GM23338 (cell line): ENCODE measurements at regions not wholly inside any gene's neighbourhood (a gene's known extent, or its start where the extent isn't known, plus 50 kb on each side); places are given as distances from the start of the nearest gene placed in this dataset.

Experiments used
- TF ChIP-seq, protein P1 (sequence below): IDR thresholded peaks from one replicate; pipeline ENCODE4 v1.6.1; 2018; ENCODE audit warnings: antibody characterized with exemption; ENCODE audit not compliant: unreplicated experiment
- TF ChIP-seq, protein P2 (sequence below), 2 experiments: fragments of 200-600 bp in 1 of 2; sonication (generic) in 1 of 2; conservative IDR thresholded peaks; 2 replicates each; pipeline versions ENCODE4 v1.5.1 to v1.6.1; 2016 to 2017; ENCODE audit warnings: antibody characterized with exemption in 2 of 2, low read depth in 2 of 2, mild to moderate bottlenecking in 2 of 2, moderate library complexity in 1 of 2

DNA sequence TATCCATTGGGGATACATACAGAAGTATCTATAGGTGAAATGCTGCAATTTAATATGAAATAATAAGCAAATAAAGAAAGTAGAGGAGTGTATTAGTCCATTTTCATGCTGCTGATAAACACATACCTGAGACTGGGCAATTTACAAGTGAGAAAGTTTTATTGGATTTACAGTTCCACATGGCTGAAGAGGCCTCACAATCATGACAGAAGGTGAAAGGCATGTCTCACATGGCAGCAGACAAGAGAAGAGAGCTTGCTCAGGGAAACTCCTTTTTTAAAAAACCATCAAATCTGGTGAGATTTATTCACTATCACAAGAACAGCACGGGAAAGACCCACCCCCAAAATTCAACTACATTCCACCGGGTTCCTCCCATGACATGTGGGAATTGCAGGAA, 82.8 kb upstream of the TRIM24 start:
- TF ChIP-seq, protein P1, sequence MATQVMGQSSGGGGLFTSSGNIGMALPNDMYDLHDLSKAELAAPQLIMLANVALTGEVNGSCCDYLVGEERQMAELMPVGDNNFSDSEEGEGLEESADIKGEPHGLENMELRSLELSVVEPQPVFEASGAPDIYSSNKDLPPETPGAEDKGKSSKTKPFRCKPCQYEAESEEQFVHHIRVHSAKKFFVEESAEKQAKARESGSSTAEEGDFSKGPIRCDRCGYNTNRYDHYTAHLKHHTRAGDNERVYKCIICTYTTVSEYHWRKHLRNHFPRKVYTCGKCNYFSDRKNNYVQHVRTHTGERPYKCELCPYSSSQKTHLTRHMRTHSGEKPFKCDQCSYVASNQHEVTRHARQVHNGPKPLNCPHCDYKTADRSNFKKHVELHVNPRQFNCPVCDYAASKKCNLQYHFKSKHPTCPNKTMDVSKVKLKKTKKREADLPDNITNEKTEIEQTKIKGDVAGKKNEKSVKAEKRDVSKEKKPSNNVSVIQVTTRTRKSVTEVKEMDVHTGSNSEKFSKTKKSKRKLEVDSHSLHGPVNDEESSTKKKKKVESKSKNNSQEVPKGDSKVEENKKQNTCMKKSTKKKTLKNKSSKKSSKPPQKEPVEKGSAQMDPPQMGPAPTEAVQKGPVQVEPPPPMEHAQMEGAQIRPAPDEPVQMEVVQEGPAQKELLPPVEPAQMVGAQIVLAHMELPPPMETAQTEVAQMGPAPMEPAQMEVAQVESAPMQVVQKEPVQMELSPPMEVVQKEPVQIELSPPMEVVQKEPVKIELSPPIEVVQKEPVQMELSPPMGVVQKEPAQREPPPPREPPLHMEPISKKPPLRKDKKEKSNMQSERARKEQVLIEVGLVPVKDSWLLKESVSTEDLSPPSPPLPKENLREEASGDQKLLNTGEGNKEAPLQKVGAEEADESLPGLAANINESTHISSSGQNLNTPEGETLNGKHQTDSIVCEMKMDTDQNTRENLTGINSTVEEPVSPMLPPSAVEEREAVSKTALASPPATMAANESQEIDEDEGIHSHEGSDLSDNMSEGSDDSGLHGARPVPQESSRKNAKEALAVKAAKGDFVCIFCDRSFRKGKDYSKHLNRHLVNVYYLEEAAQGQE, result no peak
- TF ChIP-seq, protein P2, sequence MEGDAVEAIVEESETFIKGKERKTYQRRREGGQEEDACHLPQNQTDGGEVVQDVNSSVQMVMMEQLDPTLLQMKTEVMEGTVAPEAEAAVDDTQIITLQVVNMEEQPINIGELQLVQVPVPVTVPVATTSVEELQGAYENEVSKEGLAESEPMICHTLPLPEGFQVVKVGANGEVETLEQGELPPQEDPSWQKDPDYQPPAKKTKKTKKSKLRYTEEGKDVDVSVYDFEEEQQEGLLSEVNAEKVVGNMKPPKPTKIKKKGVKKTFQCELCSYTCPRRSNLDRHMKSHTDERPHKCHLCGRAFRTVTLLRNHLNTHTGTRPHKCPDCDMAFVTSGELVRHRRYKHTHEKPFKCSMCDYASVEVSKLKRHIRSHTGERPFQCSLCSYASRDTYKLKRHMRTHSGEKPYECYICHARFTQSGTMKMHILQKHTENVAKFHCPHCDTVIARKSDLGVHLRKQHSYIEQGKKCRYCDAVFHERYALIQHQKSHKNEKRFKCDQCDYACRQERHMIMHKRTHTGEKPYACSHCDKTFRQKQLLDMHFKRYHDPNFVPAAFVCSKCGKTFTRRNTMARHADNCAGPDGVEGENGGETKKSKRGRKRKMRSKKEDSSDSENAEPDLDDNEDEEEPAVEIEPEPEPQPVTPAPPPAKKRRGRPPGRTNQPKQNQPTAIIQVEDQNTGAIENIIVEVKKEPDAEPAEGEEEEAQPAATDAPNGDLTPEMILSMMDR (conservative IDR thresholded peaks at IDR 0.05; ENCODE audit: low read depth in 2 of 2), result no peak
